KG1 (cell line): ENCODE measurements at regions not wholly inside any gene's neighbourhood (a gene's known extent, or its start where the extent isn't known, plus 50 kb on each side); places are given as distances from the start of the nearest gene placed in this dataset.
"Not testable (repeated sequence)": the region's sequence is repeated elsewhere in the genome, so short reads cannot be mapped to it uniquely, and the experiment has no call there.

Experiments used
- DNase-seq: peaks from one replicate; lab custom pipeline; 2025; lab: John Stamatoyannopoulos, UW

GRCh38 chr2:59259913-59260312 is 1018.8 kb upstream of the FANCL start:
- no peak for DNase-seq

DNA sequence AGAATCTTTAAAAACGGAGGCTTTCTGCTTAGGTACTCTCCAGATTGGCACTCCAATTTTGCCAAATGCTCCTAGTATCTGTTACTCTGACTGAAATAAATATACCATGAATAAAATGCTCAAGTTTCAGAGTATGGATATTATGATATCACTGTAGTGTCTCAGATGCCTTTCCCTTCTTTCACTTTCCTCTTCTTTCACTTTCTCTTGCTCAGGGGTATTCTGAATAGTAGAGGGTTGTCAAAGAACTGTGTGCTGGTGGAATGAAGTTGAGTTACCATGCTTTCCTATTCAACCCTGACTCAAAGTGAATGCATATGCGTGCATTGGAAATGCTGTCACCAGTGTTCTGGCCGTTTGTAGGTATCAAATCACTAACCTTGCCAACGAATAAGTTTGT is 1015.2 kb upstream of the FANCL start:
- no peak for DNase-seq

DNA sequence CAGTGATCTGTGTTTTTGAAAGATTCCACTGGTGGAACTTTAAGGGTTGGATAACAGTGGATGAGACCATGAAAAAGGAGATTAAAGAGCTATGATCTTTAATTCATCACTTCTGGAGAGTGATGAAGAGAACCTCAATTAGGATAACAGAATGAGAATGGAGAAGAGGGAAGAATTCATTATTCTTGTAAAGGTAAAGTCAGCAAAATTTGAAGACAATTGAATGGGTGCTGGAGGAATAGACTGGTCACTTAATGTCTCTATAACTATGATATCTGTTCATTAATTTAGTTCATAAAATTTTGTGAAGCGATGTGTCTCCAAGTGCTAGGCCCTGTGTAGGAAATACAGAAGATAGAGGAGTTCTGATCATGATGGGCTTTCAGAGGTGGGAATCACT is 1013.2 kb upstream of the FANCL start:
- DNase-seq: no peak

- DNase-seq: no peak
These were observed 1009.2 kb upstream of the FANCL start for GRCh38 chr2:59250307-59250677.

GRCh38 chr2:59249441-59250306 is 1008.5 kb upstream of the FANCL start:
- DNase-seq: no peak

DNA sequence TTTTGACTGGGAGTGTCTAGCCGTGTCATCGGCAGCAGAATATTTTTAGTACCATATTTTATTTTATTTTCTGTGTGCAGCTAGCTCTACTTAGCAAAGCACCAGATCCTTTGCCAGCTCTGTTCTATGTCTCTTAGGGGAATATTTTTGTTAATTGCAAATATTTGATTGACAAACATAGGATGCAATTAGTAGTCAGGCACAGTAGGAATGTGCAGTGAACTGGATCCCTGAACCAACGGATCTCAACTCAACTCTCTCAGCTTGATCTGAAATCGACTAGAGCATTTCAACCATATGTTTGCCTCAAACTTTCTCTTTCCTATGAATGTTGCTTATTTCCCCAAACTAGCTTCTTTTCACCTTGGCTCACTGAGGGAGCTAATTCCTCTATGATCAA is 998.0 kb upstream of the FANCL start:
- no peak for DNase-seq

GRCh38 chr2:59237311-59237710 is 996.2 kb upstream of the FANCL start:
- DNase-seq: no peak

DNA sequence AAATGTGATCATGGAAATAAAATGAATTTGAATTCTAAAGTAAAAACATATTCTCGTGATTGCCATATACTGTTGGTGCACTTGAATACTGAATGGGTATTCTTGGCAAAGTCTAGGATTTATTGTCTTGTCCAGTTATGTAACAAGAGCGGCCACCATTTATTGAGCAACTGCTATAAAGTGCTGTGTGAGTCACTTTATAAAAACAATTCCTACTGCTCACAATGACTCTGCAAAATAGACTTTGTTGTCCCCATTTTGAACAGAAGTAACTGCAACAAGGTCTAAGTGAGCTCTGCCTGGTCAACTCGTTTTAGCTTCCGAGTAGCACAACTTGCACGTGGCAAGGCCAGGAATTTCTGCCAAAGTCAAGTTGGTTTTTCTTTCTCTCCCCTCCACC is 995.6 kb upstream of the FANCL start:
- no peak for DNase-seq

DNA sequence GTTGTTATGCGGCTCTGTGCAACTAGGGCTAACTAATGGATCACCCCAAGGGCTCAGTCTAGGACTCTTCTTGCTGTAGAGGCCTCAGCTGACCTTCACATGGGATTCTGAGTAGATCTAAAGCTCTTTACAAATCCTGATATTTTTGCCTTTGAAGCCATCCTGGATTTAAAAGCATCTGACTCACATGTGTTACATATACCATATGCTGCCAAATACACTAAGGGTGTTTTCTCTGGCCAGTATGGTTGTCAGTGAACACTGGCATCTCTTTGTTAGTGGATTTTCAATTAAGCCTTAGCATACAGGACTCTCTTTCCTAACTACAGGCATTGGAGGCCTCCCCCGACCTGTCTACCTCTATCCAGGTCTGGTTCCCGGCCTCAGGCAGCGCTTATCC is 992.8 kb upstream of the FANCL start:
- DNase-seq: no peak

DNA sequence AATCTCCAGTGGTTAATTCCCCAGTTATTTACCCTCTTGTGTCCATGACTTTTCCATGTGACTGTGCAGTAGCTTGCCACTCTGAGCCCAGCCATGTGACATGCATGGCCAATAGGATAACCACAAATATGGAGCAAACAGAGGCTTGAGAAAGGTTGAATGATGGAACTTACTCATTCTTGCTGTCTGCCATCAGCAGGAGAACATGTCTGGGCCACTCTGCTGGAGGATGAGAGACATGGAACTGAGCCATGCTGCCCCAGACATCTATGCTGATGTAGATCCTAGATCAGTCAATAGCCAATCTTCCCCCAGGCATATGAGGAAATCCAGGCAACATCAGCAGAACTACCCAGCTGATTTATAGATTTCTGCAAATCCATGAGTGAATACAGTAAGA is 992.3 kb upstream of the FANCL start:
- DNase-seq: no peak

GRCh38 chr2:59232394-59233165 is 991.5 kb upstream of the FANCL start:
- no peak for DNase-seq

DNA sequence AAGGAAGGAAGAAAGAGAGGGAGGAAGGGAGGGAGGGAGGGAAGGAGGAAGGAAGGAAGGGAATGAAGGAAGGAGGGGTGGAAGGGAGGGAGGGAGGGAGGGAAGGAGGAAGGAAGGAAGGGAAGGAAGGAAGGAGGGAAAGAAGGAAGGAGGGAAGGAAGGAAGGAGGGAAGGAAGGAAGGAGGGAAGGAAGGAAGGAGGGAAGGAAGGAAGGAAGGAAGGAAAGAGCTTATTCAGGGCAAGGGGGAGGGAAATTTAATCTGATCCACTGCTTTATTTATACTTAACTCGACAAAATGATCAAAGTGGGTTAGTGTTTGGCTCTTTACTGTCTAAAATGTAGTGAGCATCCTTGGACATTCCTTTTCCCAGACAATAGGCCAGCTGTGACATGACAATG is 985.2 kb upstream of the FANCL start:
- DNase-seq: not testable (repeated sequence)

- DNase-seq: no peak
These were observed 982.6 kb upstream of the FANCL start for GRCh38 chr2:59223742-59224141.

- no peak for DNase-seq
These were observed 976.2 kb upstream of the FANCL start for GRCh38 chr2:59217360-59217759.

DNA sequence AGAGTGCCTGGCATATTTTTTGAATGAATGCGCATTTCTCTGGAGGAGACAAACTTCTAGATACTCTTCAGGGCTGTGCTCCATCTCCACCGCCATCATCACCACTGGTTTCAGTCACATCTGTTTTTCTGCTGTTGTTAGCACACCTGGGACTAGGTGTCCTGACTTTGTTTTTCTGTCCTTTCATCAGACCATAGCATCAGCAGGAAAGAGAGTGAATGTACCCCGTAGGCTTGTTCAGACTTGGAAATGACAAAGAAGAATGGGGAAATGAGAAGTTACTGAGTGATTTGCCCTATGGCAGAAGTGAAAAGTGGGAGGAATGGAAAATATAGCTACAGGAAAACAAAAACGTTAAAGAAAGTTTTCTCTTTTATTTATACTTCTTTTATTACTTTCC is 965.2 kb upstream of the FANCL start:
- no peak for DNase-seq

DNA sequence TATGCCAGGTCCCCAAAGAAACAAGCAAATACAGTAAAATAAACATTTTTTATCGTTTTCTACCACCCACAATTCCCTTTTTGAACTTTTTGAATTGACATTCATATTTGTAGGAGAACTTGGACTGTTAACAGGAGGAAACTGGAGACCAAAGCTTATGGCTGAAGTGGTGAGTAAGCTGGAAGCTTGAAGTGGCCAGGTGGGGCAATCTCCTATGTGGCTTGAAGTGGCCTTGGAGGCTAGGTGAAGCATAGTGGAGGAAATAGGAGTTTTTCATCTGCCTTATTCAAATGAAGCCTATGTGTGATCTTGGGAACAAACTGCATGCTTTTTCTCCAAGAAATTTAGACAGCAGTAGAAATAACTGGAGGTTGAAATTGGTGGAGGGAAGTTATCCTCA is 962.9 kb upstream of the FANCL start:
- DNase-seq: no peak

DNA sequence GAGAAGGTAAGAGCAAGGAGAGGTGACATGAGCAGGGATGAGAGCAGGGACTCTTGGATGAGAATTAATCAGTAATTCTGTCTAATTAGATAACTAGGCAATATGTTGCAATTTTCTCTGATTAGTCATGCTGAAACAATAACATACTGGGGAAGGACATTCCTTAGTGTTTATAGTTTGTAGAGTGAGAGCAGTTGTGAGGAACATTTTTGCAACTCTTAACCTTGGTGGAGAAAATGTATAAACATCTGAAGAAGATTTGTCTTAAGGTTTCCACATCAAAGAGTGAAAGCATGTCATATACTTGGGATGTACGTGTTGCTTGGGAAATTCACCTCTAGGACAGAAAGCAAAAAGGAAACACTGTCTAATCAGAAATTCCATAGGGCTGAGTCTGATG is 955.4 kb upstream of the FANCL start:
- no peak for DNase-seq

GRCh38 chr2:59195851-59196250 is 954.7 kb upstream of the FANCL start:
- no peak for DNase-seq

- no peak for DNase-seq
These were observed 950.7 kb upstream of the FANCL start for GRCh38 chr2:59191781-59192180.

- DNase-seq: no peak
These were observed 949.4 kb upstream of the FANCL start for GRCh38 chr2:59190518-59190917.

DNA sequence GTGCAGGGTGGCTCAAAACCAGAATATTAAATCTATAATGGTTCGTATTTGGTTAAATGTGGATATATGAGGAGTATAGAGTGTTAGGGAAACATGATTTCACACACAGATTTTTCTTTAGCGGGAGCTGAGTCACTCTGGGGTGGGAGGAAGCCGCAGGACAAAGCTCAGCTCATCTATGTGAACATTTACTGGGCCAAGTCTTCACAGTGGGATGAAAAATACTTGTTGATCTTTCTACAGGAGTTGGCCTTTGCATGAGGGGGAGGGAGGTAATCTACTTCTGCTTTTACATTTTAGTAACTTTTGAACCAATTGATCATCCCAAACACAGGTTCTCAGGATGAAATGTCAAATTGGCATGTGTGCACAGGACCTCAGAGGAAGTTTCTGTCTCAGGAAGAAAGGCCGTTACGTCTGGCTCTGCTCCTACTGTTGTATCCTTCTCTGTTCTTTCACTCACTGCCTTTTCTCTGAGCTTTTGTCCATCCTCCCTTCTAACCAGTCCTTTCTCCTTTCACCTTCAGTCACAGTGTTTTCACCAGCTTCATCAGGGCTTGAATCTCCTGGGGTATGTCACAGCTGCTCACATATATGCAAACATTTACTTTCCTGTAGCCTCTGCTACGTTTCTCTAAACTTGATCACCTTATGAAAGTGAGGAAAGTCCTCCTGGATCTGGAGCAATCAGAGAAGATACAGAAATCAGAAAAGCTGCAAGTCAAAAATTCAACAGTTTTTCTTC is 943.3 kb upstream of the FANCL start:
- peak; percentile 4 for DNase-seq

GRCh38 chr2:59183070-59183469 is 941.9 kb upstream of the FANCL start:
- DNase-seq: no peak

DNA sequence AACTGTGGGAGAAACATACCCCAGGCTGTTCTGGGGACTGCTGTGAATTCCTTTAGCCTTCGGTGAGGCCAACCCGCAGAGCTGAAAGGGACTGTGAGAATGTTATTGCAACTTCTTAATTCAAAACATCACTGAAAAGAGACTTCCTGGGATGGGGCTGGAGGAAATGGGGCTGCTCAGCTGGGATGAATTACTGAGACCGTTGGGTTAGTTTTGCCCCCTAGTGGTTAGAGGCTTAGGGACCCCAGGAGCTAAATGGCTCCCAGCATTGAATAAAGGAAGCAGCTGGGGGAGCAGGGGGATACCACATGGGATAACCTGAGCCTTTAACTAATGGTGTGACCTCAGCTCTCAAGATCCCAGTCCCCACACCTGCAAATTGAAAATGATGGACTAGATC is 941.1 kb upstream of the FANCL start:
- peak; percentile 9 for DNase-seq
